ENCODE measurements at regions not wholly inside any gene's neighbourhood (a gene's known extent, or its start where the extent isn't known, plus 50 kb on each side); places are given as distances from the start of the nearest gene placed in this dataset.

- no peak overlapping the region for H3K4me3 ChIP-seq (ENCODE audit: low read depth, low read length)
- TF ChIP-seq CTCF (IDR thresholded peaks at IDR 0.05; ENCODE audit: control insufficient read depth, extremely low read depth, insufficient read depth) = no peak
- DNase-seq (ENCODE audit: low read depth) = no peak
Observed at GRCh38 chrX:43493756-43494155, 162.3 kb upstream of the MAOA start.

- TF ChIP-seq CTCF (IDR thresholded peaks at IDR 0.05; ENCODE audit: control insufficient read depth, extremely low read depth, insufficient read depth) = no peak
Observed at GRCh38 chrX:43500246-43500645, 155.9 kb upstream of the MAOA start.

GRCh38 chrX:43500996-43501694, 155.0 kb upstream of the MAOA start:
- H3K4me3 ChIP-seq (ENCODE audit: low read depth, low read length) = no peak overlapping the region
- no peak for TF ChIP-seq CTCF (IDR thresholded peaks at IDR 0.05; ENCODE audit: control insufficient read depth, extremely low read depth, insufficient read depth)
- no peak for DNase-seq (ENCODE audit: low read depth)

More at GRCh38 chrX:43500246-43500645, 155.9 kb upstream of the MAOA start:
- no peak for DNase-seq (ENCODE audit: low read depth)
- no peak overlapping the region for H3K4me3 ChIP-seq (ENCODE audit: low read depth, low read length)

GRCh38 chrX:43504394-43504793, 151.7 kb upstream of the MAOA start:
- H3K4me3 ChIP-seq (ENCODE audit: low read depth, low read length) = no peak overlapping the region
- TF ChIP-seq CTCF (IDR thresholded peaks at IDR 0.05; ENCODE audit: control insufficient read depth, extremely low read depth, insufficient read depth) = no peak
- DNase-seq (ENCODE audit: low read depth) = no peak

- TF ChIP-seq CTCF (IDR thresholded peaks at IDR 0.05; ENCODE audit: control insufficient read depth, extremely low read depth, insufficient read depth) = no peak
- no peak overlapping the region for H3K4me3 ChIP-seq (ENCODE audit: low read depth, low read length)
- no peak for DNase-seq (ENCODE audit: low read depth)
Observed at GRCh38 chrX:43505769-43506168, 150.3 kb upstream of the MAOA start.

- no peak for TF ChIP-seq CTCF (IDR thresholded peaks at IDR 0.05; ENCODE audit: control insufficient read depth, extremely low read depth, insufficient read depth)
- no peak for DNase-seq (ENCODE audit: low read depth)
- no peak overlapping the region for H3K4me3 ChIP-seq (ENCODE audit: low read depth, low read length)
Observed at GRCh38 chrX:43508694-43509093, 147.4 kb upstream of the MAOA start.

GRCh38 chrX:43510209-43510608, 145.9 kb upstream of the MAOA start:
- no peak overlapping the region for H3K4me3 ChIP-seq (ENCODE audit: low read depth, low read length)
- DNase-seq (ENCODE audit: low read depth) = no peak
- TF ChIP-seq CTCF (IDR thresholded peaks at IDR 0.05; ENCODE audit: control insufficient read depth, extremely low read depth, insufficient read depth) = no peak
